ENCODE measurements at regions not wholly inside any gene's neighbourhood (a gene's known extent, or its start where the extent isn't known, plus 50 kb on each side); places are given as distances from the start of the nearest gene placed in this dataset.

DNA sequence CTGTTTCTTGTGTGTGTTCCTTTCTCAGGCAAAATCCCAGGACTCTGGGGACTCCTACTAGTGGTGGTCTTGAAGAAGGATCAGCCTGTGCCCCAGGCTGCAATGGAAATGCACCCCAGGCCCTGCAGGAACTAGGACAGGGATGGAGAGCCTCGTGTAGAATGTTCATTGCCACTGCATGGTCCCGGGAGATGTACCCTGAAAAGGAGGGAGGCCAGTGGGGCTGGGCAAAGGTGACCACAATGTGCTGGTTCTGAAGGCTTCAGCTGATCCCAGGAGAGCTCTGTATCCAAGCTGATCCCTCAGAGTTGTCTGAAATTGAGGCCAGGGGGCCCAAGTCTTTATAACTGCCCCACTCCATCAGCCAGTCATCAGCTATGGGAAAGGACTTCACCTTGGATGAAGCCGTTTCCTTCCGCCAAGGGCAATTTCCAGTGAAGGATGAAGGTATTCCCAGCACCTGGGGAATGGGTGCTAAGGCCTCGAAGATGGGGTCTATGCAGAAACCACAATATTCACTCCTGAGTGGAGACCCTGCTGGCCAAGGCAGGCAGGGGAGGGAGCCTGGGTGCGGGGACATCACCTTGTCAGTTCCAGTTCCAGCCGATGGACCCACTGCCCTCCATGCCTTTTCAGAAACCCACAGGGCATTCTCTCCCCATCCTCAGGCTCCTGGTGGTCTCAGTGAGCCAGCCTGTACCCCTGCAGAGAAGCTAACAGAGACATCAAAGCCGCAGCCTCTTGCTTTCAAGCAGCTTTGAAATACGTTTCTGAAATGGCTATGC lies 59.9 kb upstream of the CDH5 start (continued):
- TF ChIP-seq, protein P1, sequence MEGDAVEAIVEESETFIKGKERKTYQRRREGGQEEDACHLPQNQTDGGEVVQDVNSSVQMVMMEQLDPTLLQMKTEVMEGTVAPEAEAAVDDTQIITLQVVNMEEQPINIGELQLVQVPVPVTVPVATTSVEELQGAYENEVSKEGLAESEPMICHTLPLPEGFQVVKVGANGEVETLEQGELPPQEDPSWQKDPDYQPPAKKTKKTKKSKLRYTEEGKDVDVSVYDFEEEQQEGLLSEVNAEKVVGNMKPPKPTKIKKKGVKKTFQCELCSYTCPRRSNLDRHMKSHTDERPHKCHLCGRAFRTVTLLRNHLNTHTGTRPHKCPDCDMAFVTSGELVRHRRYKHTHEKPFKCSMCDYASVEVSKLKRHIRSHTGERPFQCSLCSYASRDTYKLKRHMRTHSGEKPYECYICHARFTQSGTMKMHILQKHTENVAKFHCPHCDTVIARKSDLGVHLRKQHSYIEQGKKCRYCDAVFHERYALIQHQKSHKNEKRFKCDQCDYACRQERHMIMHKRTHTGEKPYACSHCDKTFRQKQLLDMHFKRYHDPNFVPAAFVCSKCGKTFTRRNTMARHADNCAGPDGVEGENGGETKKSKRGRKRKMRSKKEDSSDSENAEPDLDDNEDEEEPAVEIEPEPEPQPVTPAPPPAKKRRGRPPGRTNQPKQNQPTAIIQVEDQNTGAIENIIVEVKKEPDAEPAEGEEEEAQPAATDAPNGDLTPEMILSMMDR (IDR thresholded peaks at IDR 0.05; ENCODE audit: control extremely low read depth in 1 of 3, insufficient read depth in 1 of 3, low read depth in 1 of 3, low read length in 3 of 3) = no peak
- TF ChIP-seq SIN3A (conservative IDR thresholded peaks at IDR 0.05 in 1 of 2, IDR thresholded peaks at IDR 0.05 in 1 of 2; ENCODE audit: low read depth in 1 of 2, low read length in 2 of 2) (no peak), ASH2L (IDR thresholded peaks at IDR 0.05; ENCODE audit: low read length) (no peak), KDM1A (IDR thresholded peaks at IDR 0.05; ENCODE audit: borderline replicate concordance, low read length) (no peak), CEBPB (IDR thresholded peaks at IDR 0.05; ENCODE audit: low read depth, low read length) (no peak), CBX8 (IDR thresholded peaks at IDR 0.05; ENCODE audit: borderline replicate concordance, low read depth, low read length) (no peak), NRF1 (IDR thresholded peaks at IDR 0.05; ENCODE audit: low read depth, low read length) (no peak), RAD21 (IDR thresholded peaks at IDR 0.05 in 1 of 2, conservative IDR thresholded peaks at IDR 0.05 in 1 of 2; ENCODE audit: low read depth in 2 of 2, low read length in 2 of 2) (no peak), EZH2 (IDR thresholded peaks at IDR 0.05; ENCODE audit: low read depth, low read length, severe bottlenecking) (no peak)

All from H1 (cell line).